GM23338 (cell line): ENCODE measurements at regions not wholly inside any gene's neighbourhood (a gene's known extent, or its start where the extent isn't known, plus 50 kb on each side); places are given as distances from the start of the nearest gene placed in this dataset.

Experiments
- ATAC-seq: fragments of 200-7000 bp; cut with Tn5 transposase; 3 replicates; pipeline ENCODE4 v1.9.1; 2020
- DNase-seq: peaks from one replicate; pipeline ENCODE4 v3.0.0-alpha.2; 2015; ENCODE audit warnings: low spot score
- H2AFZ ChIP-seq: fragments of 200-600 bp; sonication (generic); 2 replicates; pipeline ENCODE4 v1.8.0; 2016; ENCODE audit warnings: antibody characterized with exemption, mild to moderate bottlenecking, moderate library complexity
- H3F3A ChIP-seq: fragments of 200-600 bp; sonication (generic); replicated peaks from 2 replicates; pipeline ENCODE4 v1.8.0; 2017; ENCODE audit warnings: antibody characterized with exemption, mixed run types, low read depth
- H3K27ac ChIP-seq: fragments of 200-600 bp; sonication (generic); 2 replicates; pipeline ENCODE4 v1.6.1; 2016; ENCODE audit warnings: low read depth
- H3K27me3 ChIP-seq: fragments of 200-600 bp; sonication (generic); 2 replicates; pipeline ENCODE4 v1.8.0; 2016; ENCODE audit warnings: mild to moderate bottlenecking, mixed run types, moderate library complexity; ENCODE audit not compliant: insufficient read depth
- H3K36me3 ChIP-seq: fragments of 200-600 bp; sonication (generic); 2 replicates; pipeline ENCODE4 v1.8.0; 2016; ENCODE audit warnings: mild to moderate bottlenecking; ENCODE audit not compliant: insufficient read depth
- H3K4me1 ChIP-seq: fragments of 200-600 bp; sonication (generic); 2 replicates; pipeline ENCODE4 v1.8.0; 2016; ENCODE audit warnings: mild to moderate bottlenecking, moderate library complexity; ENCODE audit not compliant: insufficient read depth
- H3K4me2 ChIP-seq: fragments of 200-600 bp; sonication (generic); 2 replicates; pipeline ENCODE4 v1.7.1; 2017; ENCODE audit warnings: mixed run types
- H3K4me3 ChIP-seq: fragments of 200-600 bp; sonication (generic); 2 replicates; pipeline ENCODE4 v1.6.1; 2016; ENCODE audit warnings: mixed run types
- H3K79me2 ChIP-seq: fragments of 200-600 bp; sonication (generic); replicated peaks from 2 replicates; pipeline ENCODE4 v1.8.0; 2017; ENCODE audit warnings: mild to moderate bottlenecking; ENCODE audit not compliant: insufficient read depth
- H3K9me2 ChIP-seq: fragments of 200-600 bp; sonication (generic); 2 replicates; pipeline ENCODE4 v1.8.0; 2017; ENCODE audit not compliant: insufficient read depth
- H4K20me1 ChIP-seq: fragments of 200-600 bp; sonication (generic); replicated peaks from 2 replicates; pipeline ENCODE4 v1.8.0; 2017; ENCODE audit warnings: mild to moderate bottlenecking; ENCODE audit not compliant: insufficient read depth
- H3K27ac Mint-ChIP-seq: 2 replicates; pipeline ENCODE4 v1.8.0; 2020; ENCODE audit warnings: inconsistent platforms, mild to moderate bottlenecking, moderate library complexity, mixed read lengths
- H3K27me3 Mint-ChIP-seq: 3 replicates; pipeline ENCODE4 v1.8.0; 2022; ENCODE audit warnings: low read depth, mild to moderate bottlenecking, moderate library complexity, mixed read lengths, inconsistent platforms; ENCODE audit not compliant: insufficient read depth, poor library complexity
- H3K36me3 Mint-ChIP-seq: 3 replicates; pipeline ENCODE4 v1.8.0; 2021; ENCODE audit warnings: low read depth, mild to moderate bottlenecking, inconsistent platforms, moderate library complexity, mixed read lengths
- H3K4me1 Mint-ChIP-seq: 3 replicates; pipeline ENCODE4 v1.8.0; 2020; ENCODE audit warnings: mild to moderate bottlenecking, inconsistent platforms, mixed read lengths
- H3K4me3 Mint-ChIP-seq: 3 replicates; pipeline ENCODE4 v1.8.0; 2021; ENCODE audit warnings: moderate library complexity, mild to moderate bottlenecking, inconsistent platforms, mixed read lengths
- H3K9me3 Mint-ChIP-seq: 3 replicates; pipeline ENCODE4 v1.8.0; 2020; ENCODE audit warnings: moderate library complexity, mild to moderate bottlenecking, inconsistent platforms, mixed read lengths
- CTCF ChIP-seq, 2 experiments: fragments of 200-600 bp in 1 of 2; sonication (generic) in 1 of 2; conservative IDR thresholded peaks; 2 replicates each; pipeline versions ENCODE4 v1.5.1 to v1.6.1; 2016 to 2017; ENCODE audit warnings: antibody characterized with exemption in 2 of 2, low read depth in 2 of 2, mild to moderate bottlenecking in 2 of 2, moderate library complexity in 1 of 2
- NANOG ChIP-seq: IDR thresholded peaks from 2 replicates; pipeline ENCODE4 v1.6.1; 2016; ENCODE audit warnings: antibody characterized with exemption, borderline replicate concordance
- TF ChIP-seq, protein P1 (sequence below): fragments of 250-450 bp; sonication (Bioruptor Pico); IDR thresholded peaks from 2 replicates; pipeline ENCODE4 v1.5.0; 2020; ENCODE audit warnings: mild to moderate bottlenecking, moderate library complexity

DNA sequence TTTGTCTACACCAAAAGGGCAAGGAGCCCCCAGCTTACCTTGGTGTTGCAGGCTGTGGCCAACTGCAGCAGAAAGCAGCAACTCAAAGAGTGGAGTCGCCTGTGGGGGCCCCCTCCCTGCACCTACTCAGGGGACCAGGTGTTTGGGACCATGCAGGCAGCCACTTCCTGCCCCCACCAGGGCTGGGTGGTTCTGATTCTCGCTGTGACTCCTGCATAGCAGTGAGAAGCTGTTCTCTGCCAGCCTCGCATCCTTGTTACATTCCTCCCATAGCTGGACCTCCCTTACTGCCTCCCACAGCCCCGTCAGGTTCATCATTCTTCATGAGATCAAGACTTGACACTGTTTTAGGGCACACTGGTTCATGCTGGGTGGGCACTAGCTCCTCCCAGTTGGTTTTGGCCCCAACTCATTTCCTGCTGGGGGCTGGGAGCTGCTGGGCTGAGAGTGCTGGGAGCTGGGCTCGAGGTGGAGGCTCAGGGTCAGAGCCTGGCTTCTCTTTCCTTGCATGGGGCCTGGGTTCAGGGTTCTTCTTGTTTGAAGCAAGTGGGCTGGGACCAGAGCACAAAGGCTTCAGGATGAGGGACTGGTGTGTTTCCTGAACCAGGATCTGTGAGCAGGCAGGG, 146.9 kb upstream of the C1orf174 start:
- no peak for TF ChIP-seq NANOG
- TF ChIP-seq, protein P1, sequence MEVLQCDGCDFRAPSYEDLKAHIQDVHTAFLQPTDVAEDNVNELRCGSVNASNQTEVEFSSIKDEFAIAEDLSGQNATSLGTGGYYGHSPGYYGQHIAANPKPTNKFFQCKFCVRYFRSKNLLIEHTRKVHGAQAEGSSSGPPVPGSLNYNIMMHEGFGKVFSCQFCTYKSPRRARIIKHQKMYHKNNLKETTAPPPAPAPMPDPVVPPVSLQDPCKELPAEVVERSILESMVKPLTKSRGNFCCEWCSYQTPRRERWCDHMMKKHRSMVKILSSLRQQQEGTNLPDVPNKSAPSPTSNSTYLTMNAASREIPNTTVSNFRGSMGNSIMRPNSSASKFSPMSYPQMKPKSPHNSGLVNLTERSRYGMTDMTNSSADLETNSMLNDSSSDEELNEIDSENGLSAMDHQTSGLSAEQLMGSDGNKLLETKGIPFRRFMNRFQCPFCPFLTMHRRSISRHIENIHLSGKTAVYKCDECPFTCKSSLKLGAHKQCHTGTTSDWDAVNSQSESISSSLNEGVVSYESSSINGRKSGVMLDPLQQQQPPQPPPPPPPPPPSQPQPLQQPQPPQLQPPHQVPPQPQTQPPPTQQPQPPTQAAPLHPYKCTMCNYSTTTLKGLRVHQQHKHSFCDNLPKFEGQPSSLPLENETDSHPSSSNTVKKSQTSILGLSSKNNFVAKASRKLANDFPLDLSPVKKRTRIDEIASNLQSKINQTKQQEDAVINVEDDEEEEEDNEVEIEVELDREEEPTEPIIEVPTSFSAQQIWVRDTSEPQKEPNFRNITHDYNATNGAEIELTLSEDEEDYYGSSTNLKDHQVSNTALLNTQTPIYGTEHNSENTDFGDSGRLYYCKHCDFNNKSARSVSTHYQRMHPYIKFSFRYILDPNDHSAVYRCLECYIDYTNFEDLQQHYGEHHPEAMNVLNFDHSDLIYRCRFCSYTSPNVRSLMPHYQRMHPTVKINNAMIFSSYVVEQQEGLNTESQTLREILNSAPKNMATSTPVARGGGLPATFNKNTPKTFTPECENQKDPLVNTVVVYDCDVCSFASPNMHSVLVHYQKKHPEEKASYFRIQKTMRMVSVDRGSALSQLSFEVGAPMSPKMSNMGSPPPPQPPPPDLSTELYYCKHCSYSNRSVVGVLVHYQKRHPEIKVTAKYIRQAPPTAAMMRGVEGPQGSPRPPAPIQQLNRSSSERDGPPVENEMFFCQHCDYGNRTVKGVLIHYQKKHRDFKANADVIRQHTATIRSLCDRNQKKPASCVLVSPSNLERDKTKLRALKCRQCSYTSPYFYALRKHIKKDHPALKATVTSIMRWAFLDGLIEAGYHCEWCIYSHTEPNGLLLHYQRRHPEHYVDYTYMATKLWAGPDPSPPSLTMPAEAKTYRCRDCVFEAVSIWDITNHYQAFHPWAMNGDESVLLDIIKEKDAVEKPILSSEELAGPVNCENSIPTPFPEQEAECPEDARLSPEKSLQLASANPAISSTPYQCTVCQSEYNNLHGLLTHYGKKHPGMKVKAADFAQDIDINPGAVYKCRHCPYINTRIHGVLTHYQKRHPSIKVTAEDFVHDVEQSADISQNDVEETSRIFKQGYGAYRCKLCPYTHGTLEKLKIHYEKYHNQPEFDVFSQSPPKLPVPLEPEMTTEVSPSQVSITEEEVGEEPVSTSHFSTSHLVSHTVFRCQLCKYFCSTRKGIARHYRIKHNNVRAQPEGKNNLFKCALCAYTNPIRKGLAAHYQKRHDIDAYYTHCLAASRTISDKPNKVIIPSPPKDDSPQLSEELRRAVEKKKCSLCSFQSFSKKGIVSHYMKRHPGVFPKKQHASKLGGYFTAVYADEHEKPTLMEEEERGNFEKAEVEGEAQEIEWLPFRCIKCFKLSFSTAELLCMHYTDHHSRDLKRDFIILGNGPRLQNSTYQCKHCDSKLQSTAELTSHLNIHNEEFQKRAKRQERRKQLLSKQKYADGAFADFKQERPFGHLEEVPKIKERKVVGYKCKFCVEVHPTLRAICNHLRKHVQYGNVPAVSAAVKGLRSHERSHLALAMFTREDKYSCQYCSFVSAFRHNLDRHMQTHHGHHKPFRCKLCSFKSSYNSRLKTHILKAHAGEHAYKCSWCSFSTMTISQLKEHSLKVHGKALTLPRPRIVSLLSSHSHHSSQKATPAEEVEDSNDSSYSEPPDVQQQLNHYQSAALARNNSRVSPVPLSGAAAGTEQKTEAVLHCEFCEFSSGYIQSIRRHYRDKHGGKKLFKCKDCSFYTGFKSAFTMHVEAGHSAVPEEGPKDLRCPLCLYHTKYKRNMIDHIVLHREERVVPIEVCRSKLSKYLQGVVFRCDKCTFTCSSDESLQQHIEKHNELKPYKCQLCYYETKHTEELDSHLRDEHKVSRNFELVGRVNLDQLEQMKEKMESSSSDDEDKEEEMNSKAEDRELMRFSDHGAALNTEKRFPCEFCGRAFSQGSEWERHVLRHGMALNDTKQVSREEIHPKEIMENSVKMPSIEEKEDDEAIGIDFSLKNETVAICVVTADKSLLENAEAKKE (CRISPR knock-in tag), result no peak
- TF ChIP-seq CTCF (conservative IDR thresholded peaks at IDR 0.05; ENCODE audit: low read depth in 2 of 2), result no peak
- H3F3A ChIP-seq, result no peaks in the 10 kb centered on the region
- Mint-ChIP-seq H3K27ac (no peak overlapping the region), H3K9me3 (peaks cover 70% of the 10 kb centered on the region), H3K4me3 (no peak overlapping the region), H3K27me3 (peaks cover 2% of the 10 kb centered on the region), H3K4me1 (peaks cover 2% of the 10 kb centered on the region; the same call in 2 of the 3 replicates), H3K36me3 (no peaks in the 10 kb centered on the region)
- no peaks in the 10 kb centered on the region; the same call in 1 of the 2 replicates for H3K36me3 ChIP-seq
- H3K4me3 ChIP-seq, result no peak overlapping the region
- H3K27ac ChIP-seq, result no peak overlapping the region
- H3K27me3 ChIP-seq, result no peaks in the 10 kb centered on the region
- H3K9me2 ChIP-seq, result no peaks in the 10 kb centered on the region
- ATAC-seq, result no peak
- no peak overlapping the region for H2AFZ ChIP-seq
- H3K4me1 ChIP-seq, result no peaks in the 10 kb centered on the region
- no peak for DNase-seq
- no peaks in the 10 kb centered on the region for H4K20me1 ChIP-seq
- no peaks in the 10 kb centered on the region for H3K79me2 ChIP-seq
- H3K4me2 ChIP-seq, result no peak overlapping the region
